SKM-1 treated with dmso at 0.1 percent for 144 hours (cell line): ENCODE measurements at regions not wholly inside any gene's neighbourhood (a gene's known extent, or its start where the extent isn't known, plus 50 kb on each side); places are given as distances from the start of the nearest gene placed in this dataset.
A peak's percentile ranks its signal among the peaks of the same experiment; 100 is the strongest.

ENCODE experiments used
- DNase-seq: peaks from one replicate; lab custom pipeline; 2025; ENCODE audit not compliant: unreplicated experiment; lab: John Stamatoyannopoulos, UW

DNA sequence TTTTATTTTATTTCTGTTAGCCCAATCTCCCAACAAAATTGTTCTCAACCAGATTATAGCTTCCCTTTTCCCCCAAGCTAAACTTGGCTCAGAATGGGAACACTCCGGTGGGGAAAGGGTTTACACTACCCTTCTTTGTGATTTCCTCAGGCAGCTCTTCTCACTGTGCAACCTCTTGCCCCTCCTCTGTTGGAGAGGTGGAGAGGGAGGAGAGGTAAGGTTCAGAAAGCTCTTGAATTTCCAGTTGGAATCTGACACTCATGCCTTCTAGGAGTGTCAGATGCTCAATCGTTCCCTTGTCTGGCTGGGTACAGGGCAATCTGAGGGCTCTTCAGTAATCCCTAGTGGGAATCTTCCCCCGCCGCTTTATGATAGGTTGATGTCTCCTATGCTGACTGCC lies 486.1 kb upstream of the KLF12 start:
- no peak for DNase-seq

DNA sequence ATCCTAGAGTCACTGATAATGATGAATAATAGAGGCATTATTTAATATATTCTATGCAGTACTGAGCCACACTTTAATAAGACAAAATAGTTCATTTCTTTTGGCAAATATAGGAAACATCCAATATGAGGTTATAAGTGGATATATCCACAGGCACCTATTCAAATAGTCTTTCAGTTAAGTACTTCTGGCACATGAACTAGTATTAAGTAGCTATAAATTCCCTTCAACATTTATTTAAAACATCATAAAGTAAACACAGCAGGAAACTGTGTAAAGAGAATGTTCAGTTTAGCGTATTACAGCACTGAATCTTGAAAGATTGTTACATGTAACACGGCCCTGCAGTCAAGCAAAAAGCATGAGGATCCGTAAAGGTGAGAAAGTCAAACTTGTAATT lies 463.3 kb upstream of the KLF12 start:
- no peak for DNase-seq

DNA sequence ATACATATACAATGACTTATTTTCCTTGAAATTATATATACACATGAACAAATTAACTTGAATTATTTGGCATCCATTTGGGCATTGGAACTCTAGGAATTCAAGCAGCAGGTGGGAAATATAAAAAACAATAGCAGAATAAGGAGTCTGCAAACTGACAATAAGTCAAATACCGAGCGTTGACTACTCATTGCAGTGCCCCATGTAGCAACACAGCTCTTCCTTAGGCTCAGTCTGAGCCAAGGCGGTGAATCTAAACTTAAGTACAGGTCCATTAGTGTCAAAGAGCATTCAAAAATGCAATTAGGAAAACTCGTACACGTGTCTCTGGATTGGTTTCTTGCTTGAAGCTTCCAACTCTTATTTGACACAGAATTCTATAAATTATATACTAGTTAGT lies 462.5 kb upstream of the KLF12 start:
- no peak for DNase-seq

DNA sequence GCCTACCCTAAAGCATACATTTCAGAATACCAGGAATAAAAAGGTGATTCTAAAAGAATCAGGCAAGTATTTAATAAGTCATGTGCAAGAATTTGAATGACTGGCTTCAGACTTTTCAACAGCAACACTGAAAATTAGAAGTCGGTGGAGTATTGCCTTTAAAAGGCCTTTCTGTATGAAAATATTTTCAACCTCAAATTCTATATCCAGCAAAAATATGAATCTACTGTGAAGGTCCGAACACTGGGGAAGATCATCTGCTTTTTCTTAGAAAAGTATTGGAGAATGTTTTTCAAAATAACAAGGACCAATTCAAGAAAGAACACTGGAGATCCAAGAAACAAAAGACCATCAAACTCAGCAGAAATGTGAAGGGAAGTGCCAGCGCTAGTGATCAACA lies 459.5 kb upstream of the KLF12 start:
- DNase-seq = no peak

- DNase-seq = no peak
Observed at GRCh38 chr13:74586847-74587246, 452.6 kb upstream of the KLF12 start.

- no peak for DNase-seq
Observed at GRCh38 chr13:74576420-74576819, 442.2 kb upstream of the KLF12 start.

GRCh38 chr13:74575729-74576125 lies 441.5 kb upstream of the KLF12 start:
- no peak for DNase-seq

DNA sequence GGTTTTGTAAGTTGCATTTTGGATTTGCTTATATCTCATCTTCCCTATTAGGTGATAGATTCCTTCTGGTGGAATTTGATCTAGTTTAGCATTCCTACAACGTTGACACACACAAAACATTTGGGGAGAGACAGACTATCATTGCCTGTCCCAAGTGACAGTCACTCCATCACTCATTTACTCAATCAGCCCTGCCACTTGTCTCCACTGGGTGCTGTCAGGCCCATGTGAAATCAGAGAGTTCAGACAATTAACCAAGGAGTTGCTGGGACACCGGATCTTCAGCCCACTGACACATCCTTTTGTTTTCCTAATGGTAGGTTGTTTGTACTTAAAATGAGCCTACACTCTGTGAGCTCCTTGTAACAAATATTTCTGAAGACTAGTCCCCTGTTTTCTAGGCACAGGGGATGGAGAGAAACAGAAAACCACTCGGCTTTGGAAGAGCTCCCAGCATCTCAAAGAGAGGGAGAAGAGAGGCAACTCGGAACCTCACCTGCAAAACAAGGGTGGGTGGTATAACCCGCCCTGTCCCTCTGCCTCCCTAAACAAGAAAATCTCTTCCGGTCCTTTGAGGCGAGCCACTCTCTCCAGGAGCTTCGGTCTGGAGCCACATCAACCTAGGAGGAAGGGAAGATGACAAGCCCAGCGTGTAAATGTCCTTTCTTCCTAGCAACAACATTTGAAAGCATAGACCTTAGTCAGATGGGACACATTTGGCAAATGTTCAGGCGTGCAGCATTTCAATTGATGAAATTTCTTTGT lies 440.9 kb upstream of the KLF12 start:
- no peak for DNase-seq

DNA sequence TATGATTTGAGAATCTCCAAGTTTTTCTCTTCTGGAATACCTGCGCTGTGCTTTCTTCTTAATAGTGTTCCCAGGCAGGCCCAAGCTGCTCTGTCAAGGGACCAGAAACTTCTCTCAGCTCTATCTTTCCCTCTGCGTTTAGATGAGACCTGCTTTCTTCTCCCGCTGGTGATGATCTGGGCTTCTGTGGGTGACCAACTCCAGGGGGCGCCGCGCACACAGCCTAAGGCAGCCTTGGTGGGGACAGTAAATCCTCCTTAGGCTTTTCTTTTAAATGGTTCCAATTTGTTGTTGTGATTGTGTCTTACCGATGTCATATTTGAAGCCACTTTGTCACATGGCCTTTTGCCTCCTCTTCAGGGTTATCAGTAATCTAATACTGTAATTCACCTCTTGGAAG lies 439.4 kb upstream of the KLF12 start:
- no peak for DNase-seq

GRCh38 chr13:74571811-74572210 lies 437.6 kb upstream of the KLF12 start:
- DNase-seq = no peak

GRCh38 chr13:74570834-74571233 lies 436.6 kb upstream of the KLF12 start:
- no peak for DNase-seq

DNA sequence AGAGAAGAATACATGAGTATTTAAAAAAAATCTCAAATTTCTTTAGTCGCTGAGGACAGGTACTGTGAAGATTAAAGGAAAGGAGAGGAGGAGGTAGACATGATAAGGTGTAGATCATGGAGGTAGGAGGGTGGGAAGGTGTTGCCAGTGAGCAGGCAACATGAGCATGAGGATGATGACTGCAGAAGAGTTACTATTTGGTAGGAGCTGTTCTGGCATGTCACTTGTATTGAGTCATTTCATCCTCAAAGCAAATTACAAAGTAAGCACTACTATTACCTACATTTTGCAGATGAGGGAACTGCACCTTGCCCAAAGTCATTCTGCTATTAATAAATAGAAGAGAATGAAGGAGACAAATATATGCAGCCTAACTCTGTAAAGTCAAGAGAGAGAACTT lies 435.8 kb upstream of the KLF12 start:
- no peak for DNase-seq

DNA sequence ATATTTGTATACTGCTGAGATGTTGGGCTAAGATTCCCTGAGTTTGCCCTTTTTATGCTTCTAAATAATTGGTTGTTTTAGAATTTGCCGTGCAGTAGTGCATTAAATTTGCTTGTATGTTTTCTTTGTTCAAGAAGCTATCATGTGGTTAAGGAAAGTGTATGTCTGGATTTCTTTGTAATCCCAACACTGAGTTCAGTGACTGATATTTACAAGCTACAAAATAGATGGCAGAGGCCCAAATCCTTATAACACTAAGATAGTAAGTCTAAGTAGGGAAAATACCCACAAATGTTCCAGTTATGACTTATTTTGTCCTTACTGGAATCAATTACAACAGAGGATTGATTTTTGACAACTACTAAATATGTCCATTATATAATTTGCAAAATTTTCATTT lies 435.0 kb upstream of the KLF12 start:
- no peak for DNase-seq

DNA sequence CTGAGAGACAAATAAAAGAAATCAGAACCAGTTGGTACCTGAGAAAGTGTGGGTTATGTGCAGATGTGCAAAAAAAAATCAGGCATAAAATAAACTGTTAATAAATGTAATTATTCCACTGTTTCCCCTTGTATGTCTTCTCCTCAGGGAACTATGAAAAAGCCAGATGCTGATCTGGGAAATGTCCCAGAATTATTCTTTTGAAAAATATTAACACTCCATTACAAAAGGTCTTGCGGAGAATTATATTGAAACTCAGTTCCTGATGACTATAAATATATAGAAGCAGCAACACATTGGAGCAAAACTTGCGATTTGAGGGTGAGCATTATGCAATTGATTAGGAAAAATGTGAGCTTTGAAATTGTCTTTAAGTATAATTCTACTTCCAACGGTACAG lies 433.3 kb upstream of the KLF12 start:
- no peak for DNase-seq

- no peak for DNase-seq
Observed at GRCh38 chr13:74562381-74562780, 428.2 kb upstream of the KLF12 start.

GRCh38 chr13:74561155-74561554 lies 427.0 kb upstream of the KLF12 start:
- no peak for DNase-seq

DNA sequence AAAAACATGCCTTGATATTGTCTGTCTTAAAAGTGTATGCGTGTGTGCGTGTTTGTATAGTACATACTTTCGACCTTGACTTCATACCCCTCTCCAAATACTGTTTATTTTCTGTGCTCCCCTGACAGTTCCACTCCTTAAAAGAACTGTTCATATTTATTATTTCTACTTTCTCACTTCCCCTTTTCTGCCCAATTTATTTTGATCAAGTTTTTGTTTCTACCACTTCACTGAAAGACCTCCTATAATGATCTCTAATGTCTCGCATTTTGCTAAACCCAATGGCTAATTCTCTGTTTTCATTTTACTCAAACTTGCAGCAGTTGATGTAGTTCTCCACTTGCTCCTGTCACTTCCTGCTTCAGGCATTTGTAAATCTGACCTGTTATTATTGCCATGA lies 426.1 kb upstream of the KLF12 start:
- no peak for DNase-seq

DNA sequence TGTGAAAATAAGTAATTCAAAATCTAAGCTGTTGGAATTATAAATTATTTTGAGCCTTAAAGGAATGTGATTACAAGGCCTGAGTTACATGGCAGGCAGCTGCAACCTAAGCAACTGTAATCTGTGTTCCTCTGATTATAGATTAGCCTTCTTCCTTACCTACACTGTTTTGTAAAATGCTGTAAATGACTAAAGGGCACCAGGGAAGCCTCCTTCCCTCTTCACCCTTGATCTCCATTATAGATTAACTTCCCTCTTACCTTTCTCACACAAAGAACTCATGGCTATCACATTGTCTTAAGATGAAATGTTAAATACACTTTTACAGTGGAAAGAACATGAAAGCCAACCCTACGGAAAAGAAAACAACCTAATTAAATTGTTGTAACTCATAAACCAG lies 423.7 kb upstream of the KLF12 start:
- no peak for DNase-seq

GRCh38 chr13:74555651-74556420 lies 421.6 kb upstream of the KLF12 start:
- DNase-seq = peak; percentile 52

GRCh38 chr13:74555276-74555625 lies 421.0 kb upstream of the KLF12 start:
- DNase-seq = no peak

- no peak for DNase-seq
Observed at GRCh38 chr13:74554569-74555275, 420.5 kb upstream of the KLF12 start.

- DNase-seq = peak; percentile 87
Observed at GRCh38 chr13:74550039-74550438, 415.8 kb upstream of the KLF12 start.
